ENCODE measurements at regions not wholly inside any gene's neighbourhood (a gene's known extent, or its start where the extent isn't known, plus 50 kb on each side); places are given as distances from the start of the nearest gene placed in this dataset.

- intact Hi-C loops (cut with micrococcal nuclease), result no loop called here
- no peak overlapping the region for H3K4me3 ChIP-seq (replicated peaks in 1 of 3; ENCODE audit: insufficient read depth in 1 of 3, low read depth in 1 of 3, low read length in 3 of 3)
- no peak overlapping the region for H3K27ac ChIP-seq (ENCODE audit: insufficient read depth, low read depth, low read length)
- no peaks in the 10 kb centered on the region for H3K27me3 ChIP-seq (ENCODE audit: control insufficient read depth in 2 of 2, insufficient read depth in 2 of 2, low read length in 2 of 2)
- H3K4me1 ChIP-seq (ENCODE audit: control insufficient read depth, extremely low read depth, insufficient read depth, low read length), result peaks cover 6% of the 10 kb centered on the region
- no peak overlapping the region for H3K4me2 ChIP-seq (ENCODE audit: insufficient read depth, low read length)
- no peaks in the 10 kb centered on the region for H4K20me1 ChIP-seq (replicated peaks; ENCODE audit: control insufficient read depth, extremely low read depth, insufficient read depth, low read length)
- no peak overlapping the region for H3K9ac ChIP-seq (replicated peaks; ENCODE audit: extremely low read depth, insufficient read depth, low read length)
- POLR2A ChIA-PET, result no interaction called here
- FAIRE-seq, result no peak
- H3K9me1 ChIP-seq (replicated peaks; ENCODE audit: control insufficient read depth, extremely low read depth, insufficient read depth, low read length), result no peaks in the 10 kb centered on the region
- H3K79me2 ChIP-seq (ENCODE audit: control insufficient read depth, insufficient read depth, low read length), result no peaks in the 10 kb centered on the region
- no peak for DNase-seq (ENCODE audit: low read depth, low spot score)
- dilution Hi-C loops (cut with MboI; ENCODE audit: extremely low pct_ligation_motif_present, low sequenced_read_pairs), result no loop called here
- H3K36me3 ChIP-seq (ENCODE audit: control insufficient read depth in 2 of 2, extremely low read depth in 1 of 2, insufficient read depth in 2 of 2, low read length in 2 of 2), result no peaks in the 10 kb centered on the region
- BruUV-seq (replicated peaks), result no TSS peak
- no peak for TF ChIP-seq MYC (IDR thresholded peaks at IDR 0.05; ENCODE audit: low read depth, low read length)
- TF ChIP-seq CTCF (IDR thresholded peaks at IDR 0.05; ENCODE audit: extremely low read depth in 1 of 2, insufficient read depth in 1 of 2, low read depth in 1 of 2, low read length in 2 of 2), result no peak
- no peak for TF ChIP-seq MAX (IDR thresholded peaks at IDR 0.05; ENCODE audit: insufficient read depth, insufficient read length)
- TF ChIP-seq JUN (IDR thresholded peaks at IDR 0.05; ENCODE audit: borderline replicate concordance, insufficient read depth, insufficient read length, low read depth), result no peak
- TF ChIP-seq FOS (IDR thresholded peaks at IDR 0.05; ENCODE audit: borderline replicate concordance, insufficient read depth, low read length), result no peak
- TF ChIP-seq EZH2 (IDR thresholded peaks at IDR 0.05; ENCODE audit: borderline replicate concordance, low read depth, low read length, severe bottlenecking), result no peak
- no peak for TF ChIP-seq POLR2AphosphoS5 (IDR thresholded peaks at IDR 0.05; ENCODE audit: insufficient read depth, low read depth, low read length)
- TF ChIP-seq GATA2 (IDR thresholded peaks at IDR 0.05; ENCODE audit: insufficient read depth, insufficient read length, low read depth, low read length), result no peak
- TF ChIP-seq POLR2A (IDR thresholded peaks at IDR 0.05; ENCODE audit: low read depth, low read length), result no peak
- no peaks in the 10 kb centered on the region for H3K9me3 ChIP-seq (replicated peaks; ENCODE audit: control insufficient read depth, insufficient read depth, low read length)
- CTCF ChIA-PET, result interaction anchor here (1.3 kb wide), 1 partner anchor 11 kb away, joined by 3 read pairs; no protein-coding TSS in a partner anchor
- H2AFZ ChIP-seq (ENCODE audit: low read depth, low read length), result no peak overlapping the region
Observed at GRCh38 chr5:34543687-34544086, 112.4 kb upstream of the RAI14 start.
